ENCODE measurements at regions not wholly inside any gene's neighbourhood (a gene's known extent, or its start where the extent isn't known, plus 50 kb on each side); places are given as distances from the start of the nearest gene placed in this dataset.

DNA sequence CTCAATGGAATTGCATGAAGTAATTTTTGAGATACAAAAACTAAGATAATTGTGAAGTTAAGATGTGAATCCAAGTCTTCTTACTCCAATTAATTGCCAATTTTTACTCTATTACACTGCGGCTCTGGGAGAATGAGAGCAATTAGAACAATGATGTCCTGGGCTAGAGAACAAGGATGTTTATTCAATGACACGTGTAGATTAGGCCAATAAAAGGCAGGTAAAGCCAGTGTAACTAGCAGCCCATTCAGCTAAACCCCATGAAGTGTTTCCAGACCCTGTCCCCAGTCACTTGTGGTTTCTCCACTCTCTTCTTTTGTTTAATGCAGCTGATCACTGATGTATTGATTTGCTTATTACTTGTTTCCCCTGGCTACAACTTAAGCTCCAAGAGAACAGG lies 381.1 kb upstream of the ARHGEF26 start:
- TF ChIP-seq, protein P1, sequence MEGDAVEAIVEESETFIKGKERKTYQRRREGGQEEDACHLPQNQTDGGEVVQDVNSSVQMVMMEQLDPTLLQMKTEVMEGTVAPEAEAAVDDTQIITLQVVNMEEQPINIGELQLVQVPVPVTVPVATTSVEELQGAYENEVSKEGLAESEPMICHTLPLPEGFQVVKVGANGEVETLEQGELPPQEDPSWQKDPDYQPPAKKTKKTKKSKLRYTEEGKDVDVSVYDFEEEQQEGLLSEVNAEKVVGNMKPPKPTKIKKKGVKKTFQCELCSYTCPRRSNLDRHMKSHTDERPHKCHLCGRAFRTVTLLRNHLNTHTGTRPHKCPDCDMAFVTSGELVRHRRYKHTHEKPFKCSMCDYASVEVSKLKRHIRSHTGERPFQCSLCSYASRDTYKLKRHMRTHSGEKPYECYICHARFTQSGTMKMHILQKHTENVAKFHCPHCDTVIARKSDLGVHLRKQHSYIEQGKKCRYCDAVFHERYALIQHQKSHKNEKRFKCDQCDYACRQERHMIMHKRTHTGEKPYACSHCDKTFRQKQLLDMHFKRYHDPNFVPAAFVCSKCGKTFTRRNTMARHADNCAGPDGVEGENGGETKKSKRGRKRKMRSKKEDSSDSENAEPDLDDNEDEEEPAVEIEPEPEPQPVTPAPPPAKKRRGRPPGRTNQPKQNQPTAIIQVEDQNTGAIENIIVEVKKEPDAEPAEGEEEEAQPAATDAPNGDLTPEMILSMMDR (IDR thresholded peaks at IDR 0.05; ENCODE audit: low read depth, low read length, poor library complexity, severe bottlenecking) = no peak
- TF ChIP-seq EZH2phosphoT487 (IDR thresholded peaks at IDR 0.05; ENCODE audit: borderline replicate concordance, low read length) = no peak
